HG02981 (cell line): ENCODE measurements at regions not wholly inside any gene's neighbourhood (a gene's known extent, or its start where the extent isn't known, plus 50 kb on each side); places are given as distances from the start of the nearest gene placed in this dataset.

Experiments
- ATAC-seq: cut with Tn5 transposase; IDR thresholded peaks from one replicate; pipeline ENCODE4 v1.9.1; 2021; ENCODE audit warnings: mild to moderate bottlenecking, moderate library complexity; ENCODE audit not compliant: unreplicated experiment

GRCh38 chr13:47142105-47142504, 245.3 kb upstream of the HTR2A start:
- ATAC-seq, result no peak

DNA sequence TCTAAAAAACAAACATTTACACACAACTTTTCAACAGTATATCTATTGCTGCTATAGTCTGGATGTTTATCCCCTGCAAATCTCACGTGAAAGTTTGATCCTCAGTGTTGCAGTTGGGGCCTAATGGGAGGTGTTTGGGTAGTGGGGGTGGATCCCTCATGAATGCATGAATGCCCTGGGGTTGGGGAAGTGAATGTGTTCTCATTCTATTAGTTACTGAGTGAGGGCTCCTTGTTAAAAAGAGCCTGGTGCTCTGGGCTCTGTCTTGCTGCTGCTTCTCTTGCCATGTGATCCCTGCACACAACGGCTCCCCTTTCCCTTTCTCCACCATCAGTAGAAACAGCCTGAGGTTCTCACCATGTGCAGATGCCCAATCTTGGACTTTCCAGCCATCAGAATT, 242.7 kb upstream of the HTR2A start:
- no peak for ATAC-seq

DNA sequence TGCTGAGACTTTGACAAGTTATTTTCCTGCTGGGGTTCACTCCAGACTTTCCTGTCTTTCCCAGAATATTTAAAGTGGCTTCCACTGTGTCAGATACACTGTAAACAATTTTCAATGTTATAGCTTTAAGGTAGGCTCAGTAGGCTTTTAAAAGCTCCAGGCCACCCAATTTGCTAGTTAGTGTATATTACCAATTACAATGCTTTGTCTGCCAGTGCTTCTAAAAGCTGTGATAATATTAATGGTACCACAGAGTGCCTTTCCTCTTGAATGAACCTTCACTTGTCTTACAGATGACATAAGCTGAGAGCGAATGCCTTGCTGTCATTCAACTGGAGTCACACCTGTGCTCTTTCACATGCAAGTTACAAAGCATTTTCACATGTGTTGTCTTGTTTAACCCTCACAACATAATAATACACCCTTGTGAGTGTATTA, 239.7 kb upstream of the HTR2A start:
- ATAC-seq, result no peak

DNA sequence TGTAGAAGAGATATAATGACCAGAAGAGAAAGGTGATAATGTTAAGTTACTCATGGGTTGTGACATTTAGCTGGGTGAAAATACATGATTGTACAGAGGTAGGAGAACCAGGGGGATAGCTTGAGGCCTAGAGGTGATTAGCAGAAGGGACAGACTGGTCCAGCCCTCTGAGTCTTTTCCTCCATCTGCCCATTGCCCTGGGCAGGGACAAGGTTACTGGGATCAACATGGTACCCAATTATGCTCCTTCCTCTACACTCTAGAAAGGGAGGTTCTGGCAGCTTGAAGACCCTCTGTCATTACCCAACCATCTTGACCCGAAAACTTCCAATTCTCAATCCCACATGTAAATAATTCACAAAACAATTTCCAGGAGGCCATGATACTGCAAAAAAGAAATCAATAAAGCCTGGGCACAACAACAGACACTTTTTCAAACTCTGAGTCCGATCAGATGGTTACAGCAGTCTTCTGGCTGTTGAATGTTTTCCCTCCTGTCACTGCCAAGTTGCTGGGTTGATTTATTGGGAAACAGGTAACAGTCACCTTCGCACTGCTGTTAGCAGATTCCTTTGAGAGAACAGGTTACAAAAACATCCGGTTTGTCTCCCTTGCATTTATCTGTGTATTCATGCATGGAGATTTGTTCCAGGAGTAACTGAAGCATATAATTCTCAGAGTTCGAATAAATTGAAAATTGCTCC, 239.1 kb upstream of the HTR2A start:
- ATAC-seq, result no peak

DNA sequence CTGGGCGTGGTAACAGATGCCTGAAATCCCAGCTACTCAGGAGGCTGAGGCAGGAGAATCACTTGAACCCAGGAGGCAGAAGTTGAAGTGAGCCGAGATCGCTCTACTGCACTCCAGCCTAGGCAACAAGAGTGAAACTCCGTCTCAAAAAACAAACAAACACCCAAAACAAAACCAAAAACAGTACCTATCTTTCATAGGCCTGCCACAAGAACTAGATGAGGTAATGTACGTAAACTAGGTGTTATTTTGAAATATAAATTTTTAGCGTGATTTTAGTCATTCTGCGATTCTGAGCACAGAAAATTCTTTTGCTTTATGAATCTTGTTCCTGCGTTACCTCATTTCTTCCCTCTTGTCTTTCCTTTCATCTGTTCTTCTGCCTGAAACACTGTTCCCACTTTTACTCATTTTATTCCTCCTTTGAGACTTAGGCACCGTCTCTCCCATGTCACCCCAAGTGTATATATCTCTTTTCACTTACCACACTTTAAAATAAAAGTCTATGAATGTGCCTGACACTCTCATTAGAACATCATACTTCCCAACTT, 238.2 kb upstream of the HTR2A start:
- ATAC-seq, result no peak

GRCh38 chr13:47133011-47133445, 236.2 kb upstream of the HTR2A start:
- no peak for ATAC-seq

- no peak for ATAC-seq
Measured at GRCh38 chr13:47129461-47129860, 232.6 kb upstream of the HTR2A start.

DNA sequence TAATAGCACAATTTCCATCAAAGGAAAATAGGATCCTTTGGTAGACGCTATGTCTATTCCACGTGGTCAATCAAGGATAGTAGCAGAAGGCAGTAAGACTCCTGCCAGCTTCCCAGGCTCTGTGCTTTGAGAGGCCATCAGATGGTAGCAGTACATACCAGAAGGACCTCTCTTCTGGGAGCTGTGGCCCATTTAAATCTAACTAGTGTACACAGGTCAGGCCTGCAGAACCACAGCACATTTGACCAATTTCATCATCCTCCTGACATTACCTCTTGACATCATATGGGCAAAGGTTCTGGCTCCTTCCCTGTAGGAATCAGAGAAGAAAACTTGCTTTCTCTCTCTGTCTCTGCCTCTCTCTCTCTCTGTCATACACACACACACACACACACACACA, 229.6 kb upstream of the HTR2A start:
- ATAC-seq, result no peak

DNA sequence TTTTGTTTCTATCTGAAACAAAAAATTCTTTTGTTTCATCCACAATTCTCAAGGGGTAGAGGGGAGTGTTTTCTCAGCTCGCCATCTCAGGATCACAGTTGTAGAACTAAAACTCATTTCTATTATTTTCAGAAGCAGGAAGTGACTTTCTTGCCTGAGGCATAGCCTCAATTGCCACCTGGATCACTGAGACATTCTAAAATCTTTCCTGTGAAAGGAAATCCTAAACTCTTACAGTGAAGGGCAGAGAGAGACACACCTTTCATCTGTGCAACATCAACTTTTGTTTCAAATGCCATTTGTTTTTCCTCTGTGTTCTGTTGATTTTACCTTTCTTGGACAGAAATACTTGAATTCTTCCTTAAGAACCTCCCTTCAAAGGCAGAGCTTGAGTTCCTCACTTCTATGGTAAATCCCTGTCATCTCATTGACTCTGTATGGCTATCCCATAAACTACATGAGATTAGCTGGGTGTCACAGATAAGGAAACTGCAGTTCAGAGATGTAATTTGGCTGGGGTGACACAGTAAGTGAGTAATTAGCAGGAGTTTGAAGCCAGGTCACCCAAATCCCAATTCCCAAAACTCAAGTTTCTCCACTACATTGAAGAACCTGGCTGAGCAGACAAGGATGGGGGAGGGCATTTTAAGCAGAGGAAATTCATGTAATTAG, 224.4 kb upstream of the HTR2A start:
- no peak for ATAC-seq

GRCh38 chr13:47120282-47120681, 223.4 kb upstream of the HTR2A start:
- ATAC-seq, result no peak

DNA sequence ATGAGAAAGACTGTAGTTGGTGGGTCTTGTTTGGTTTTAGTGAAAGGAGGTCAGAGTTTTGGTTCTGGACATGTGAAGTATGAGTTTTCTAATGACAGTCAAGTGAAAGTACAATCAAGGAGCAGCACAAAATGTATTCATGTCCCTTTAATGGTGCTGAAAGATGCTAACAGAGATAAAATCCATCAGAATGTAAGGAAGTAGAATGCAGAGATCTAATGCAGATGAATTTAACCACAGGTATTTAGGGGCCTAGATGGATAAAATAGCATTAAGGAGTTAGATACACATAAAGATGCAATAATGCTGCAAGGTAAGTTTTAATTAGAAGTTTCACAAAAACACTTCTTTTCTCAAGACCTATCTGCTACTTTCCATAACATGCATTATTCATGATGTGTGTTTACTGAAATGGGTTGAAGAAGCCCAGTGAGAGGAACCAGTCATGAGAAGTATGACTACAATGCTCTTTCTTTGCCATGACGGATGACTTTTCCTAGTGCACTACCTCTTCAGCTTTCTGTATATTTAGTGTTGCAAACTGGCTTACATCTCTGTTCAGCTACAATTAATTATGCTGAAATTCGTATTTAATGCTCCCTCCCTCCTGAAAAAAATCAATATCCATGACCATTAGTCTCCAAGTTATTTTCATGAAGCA, 222.9 kb upstream of the HTR2A start:
- ATAC-seq, result no peak

GRCh38 chr13:47117268-47117667, 220.4 kb upstream of the HTR2A start:
- no peak for ATAC-seq

DNA sequence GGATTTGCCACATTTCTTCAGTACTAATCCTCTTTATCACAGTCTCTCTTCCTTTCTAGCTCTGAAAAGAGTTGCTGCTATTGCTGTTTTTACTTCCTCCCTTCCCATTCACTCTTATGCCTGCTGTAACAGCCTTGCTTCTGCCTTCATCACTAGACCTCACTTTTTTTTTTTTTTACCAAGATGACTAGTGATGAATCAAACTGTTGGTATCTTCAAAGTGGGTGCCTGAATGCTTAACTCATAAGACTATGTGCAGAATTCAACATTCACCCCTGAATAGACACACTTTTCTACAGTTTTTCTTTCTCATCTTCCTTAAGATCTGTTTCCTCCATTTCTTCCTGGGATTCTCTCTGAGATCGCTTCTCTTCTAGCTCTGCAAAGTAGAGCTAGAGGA, 217.2 kb upstream of the HTR2A start:
- no peak for ATAC-seq

DNA sequence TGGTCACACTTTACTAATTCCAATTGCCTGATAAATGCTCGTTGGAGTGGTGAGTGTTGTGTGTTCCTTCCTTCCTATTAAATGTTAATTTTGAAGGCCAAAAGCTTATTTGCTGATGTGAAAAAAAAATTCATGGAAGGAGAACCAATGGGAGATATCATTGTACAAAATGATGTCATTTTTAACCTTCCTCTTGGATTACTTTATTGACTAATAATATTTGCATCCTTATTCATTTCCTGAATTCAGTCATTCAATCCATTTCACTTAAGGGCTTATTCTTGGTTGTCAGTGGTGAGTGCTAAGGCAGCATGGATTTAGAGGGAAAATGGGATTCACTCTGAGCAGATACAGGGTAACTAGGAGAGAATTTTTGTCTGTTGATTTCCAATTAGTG, 216.0 kb upstream of the HTR2A start:
- ATAC-seq, result no peak

DNA sequence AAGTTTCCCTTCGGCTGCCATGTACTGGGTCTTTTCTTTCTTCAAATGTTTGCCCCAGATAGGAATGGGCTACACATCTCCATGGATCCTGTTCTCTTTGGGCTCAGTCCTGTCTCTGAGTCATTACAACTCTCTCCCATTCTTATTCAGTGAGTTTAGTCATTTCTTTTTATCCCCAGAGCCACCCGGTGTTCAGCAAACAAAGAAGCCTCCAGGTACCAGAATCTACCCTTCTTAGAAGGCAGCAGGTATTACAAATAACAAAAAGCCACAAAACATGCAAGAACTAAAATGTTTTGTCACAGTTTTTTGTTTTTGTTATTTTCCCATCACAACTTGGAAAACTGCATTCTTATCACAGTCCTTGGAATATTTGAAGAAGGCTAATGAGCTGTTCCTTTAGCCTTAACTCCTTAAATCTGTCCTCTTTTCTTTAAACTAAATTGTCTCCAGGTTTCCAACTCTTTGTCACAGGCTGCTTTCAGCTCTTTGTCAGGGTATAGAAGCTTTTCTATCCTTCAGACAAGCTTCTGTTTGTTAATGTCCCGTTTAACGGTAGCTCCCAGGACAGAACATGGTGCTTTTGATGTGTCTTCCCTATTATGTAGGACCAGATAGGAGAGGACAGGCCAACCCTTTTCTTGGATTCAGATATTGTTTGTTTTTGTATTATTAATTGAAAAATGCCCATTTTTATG, 215.5 kb upstream of the HTR2A start:
- ATAC-seq, result no peak

- no peak for ATAC-seq
Measured at GRCh38 chr13:47111499-47111898, 214.6 kb upstream of the HTR2A start.

GRCh38 chr13:47110833-47111240, 214.0 kb upstream of the HTR2A start:
- ATAC-seq, result no peak

GRCh38 chr13:47110141-47110540, 213.3 kb upstream of the HTR2A start:
- no peak for ATAC-seq

- no peak for ATAC-seq
Measured at GRCh38 chr13:47109028-47109427, 212.2 kb upstream of the HTR2A start.

DNA sequence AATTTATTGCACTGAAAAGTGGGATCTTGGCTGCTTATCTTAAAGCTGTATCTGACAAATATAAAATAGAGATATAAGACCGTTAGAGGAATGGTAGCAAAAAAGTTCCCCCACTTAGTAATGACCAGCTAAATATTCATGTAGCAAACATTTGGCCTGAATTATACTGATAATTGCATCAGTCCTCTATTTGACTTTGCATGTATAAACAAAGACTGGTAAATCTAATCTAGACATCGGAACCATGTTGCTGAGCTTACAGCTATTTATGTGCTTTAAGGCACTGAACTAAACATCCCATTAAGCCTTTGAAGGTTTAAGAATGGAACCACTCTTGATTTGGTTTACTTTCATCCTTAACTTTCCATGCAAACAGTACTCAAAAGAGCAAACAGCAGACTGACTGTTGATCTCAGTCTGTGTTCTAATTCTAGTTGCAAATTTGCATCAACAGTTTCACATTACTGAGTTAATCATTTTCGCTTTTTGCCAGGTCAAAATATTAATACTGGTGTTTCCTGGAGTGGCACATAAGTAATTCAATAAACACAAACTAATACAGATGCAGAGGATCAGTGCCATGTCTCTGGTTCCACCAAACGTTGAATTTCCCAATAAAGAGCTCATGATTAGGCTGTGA, 203.5 kb upstream of the HTR2A start:
- ATAC-seq, result peak; percentile 92
